SJSA1 (cell line): ENCODE measurements at regions not wholly inside any gene's neighbourhood (a gene's known extent, or its start where the extent isn't known, plus 50 kb on each side); places are given as distances from the start of the nearest gene placed in this dataset.
"Not testable (repeated sequence)": the region's sequence is repeated elsewhere in the genome, so short reads cannot be mapped to it uniquely, and the experiment has no call there.

Experiments
- DNase-seq, 2 experiments: peaks; one replicate each; pipeline ENCODE4 v3.0.0-alpha.2; 2015 to 2020; ENCODE audit warnings: low spot score in 2 of 2, low read depth in 1 of 2
- H3K27ac ChIP-seq: fragments of 250-450 bp; sonication (Bioruptor Pico); 2 replicates; pipeline ENCODE4 v1.5.1; 2020; ENCODE audit warnings: mild to moderate bottlenecking, moderate library complexity
- H3K27me3 ChIP-seq: fragments of 250-450 bp; sonication (Bioruptor Pico); replicated peaks from 2 replicates; pipeline ENCODE4 v1.5.1; 2020; ENCODE audit warnings: mild to moderate bottlenecking, moderate library complexity
- H3K36me3 ChIP-seq: fragments of 250-450 bp; sonication (Bioruptor Pico); 2 replicates; pipeline ENCODE4 v1.5.1; 2020; ENCODE audit warnings: mild to moderate bottlenecking
- H3K4me1 ChIP-seq: fragments of 250-450 bp; sonication (Bioruptor Pico); replicated peaks from 2 replicates; pipeline ENCODE4 v1.6.1; 2021; ENCODE audit warnings: mild to moderate bottlenecking
- H3K4me3 ChIP-seq: fragments of 250-450 bp; sonication (Bioruptor Pico); 2 replicates; pipeline ENCODE4 v1.5.1; 2020; ENCODE audit warnings: mild to moderate bottlenecking
- H3K9me3 ChIP-seq: fragments of 250-450 bp; sonication (Bioruptor Pico); replicated peaks from 2 replicates; pipeline ENCODE4 v1.5.1; 2020; ENCODE audit warnings: mild to moderate bottlenecking

DNA sequence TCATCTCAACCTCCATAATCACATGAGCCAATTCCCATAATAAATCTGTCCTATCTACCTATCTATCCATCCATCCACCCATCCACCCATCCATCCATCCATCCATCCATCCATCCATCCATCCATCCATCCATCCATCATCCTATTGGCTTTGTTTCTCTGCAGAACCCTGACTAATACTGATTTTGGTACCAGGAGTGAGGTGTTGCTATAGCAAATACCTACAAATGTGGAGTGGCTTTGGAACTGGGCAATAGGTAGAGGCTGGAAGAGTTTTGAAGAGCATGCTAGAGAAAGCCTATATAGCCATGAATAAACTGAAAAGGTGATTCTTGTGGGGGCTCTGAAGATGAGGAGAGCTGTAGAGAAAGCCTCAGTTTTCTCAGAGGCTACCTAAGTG, 88.7 kb upstream of the ANKRD28 start:
- Histone ChIP-seq H3K36me3 (no peaks in the 10 kb centered on the region), H3K4me1 (no peaks in the 10 kb centered on the region), H3K27me3 (no peaks in the 10 kb centered on the region)

DNA sequence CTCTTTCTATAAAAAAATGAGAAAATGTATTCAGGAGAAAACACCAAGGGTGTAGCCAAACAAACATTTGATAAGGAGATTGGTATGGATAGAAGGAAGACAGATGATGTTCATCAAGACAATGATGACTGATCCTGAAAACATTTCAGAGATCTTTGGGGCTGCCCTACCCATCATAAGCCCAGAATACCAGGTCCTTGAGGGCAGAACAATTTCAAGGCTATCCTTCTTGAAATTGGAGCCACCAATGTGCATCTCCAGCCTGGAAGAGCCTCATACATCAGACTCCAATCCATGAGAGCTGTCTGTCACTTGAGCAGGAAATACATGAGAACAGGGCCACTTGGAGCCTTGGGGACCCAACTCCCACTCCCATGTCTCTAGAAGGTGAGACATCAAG, 89.5 kb upstream of the ANKRD28 start:
- Histone ChIP-seq H3K4me1 (no peaks in the 10 kb centered on the region; the same call in 1 of the 2 replicates), H3K4me3 (no peak overlapping the region), H3K27ac (no peak overlapping the region), H3K9me3 (0 out of 2 replicates have a peak, but pooled peaks cover 3% of the 10 kb centered on the region), H3K36me3 (no peaks in the 10 kb centered on the region), H3K27me3 (no peaks in the 10 kb centered on the region)
- no peak for DNase-seq

More for the DNA sequence above, 88.7 kb upstream of the ANKRD28 start:
- H3K4me3 ChIP-seq = no peak overlapping the region
- no peak overlapping the region for H3K27ac ChIP-seq
- no peak for DNase-seq
- 0 out of 2 replicates have a peak, but pooled peaks cover 3% of the 10 kb centered on the region for H3K9me3 ChIP-seq

- H3K4me1 ChIP-seq = peaks cover 8% of the 10 kb centered on the region; the same call in 1 of the 2 replicates
- no peaks in the 10 kb centered on the region for H3K27me3 ChIP-seq
- no peaks in the 10 kb centered on the region for H3K36me3 ChIP-seq
- no peak for DNase-seq
- H3K9me3 ChIP-seq = 0 out of 2 replicates have a peak, but pooled peaks cover 3% of the 10 kb centered on the region
- H3K4me3 ChIP-seq = no peak overlapping the region
- no peak overlapping the region for H3K27ac ChIP-seq
Measured at GRCh38 chr3:15889936-15890335, 92.2 kb upstream of the ANKRD28 start.

- no peak for DNase-seq
- no peak overlapping the region for H3K27ac ChIP-seq
- H3K4me3 ChIP-seq = no peak overlapping the region
- H3K9me3 ChIP-seq = 0 out of 2 replicates have a peak, but pooled peaks cover 3% of the 10 kb centered on the region
- peaks cover 8% of the 10 kb centered on the region; the same call in 1 of the 2 replicates for H3K4me1 ChIP-seq
- H3K36me3 ChIP-seq = no peaks in the 10 kb centered on the region
- no peaks in the 10 kb centered on the region for H3K27me3 ChIP-seq
Measured at GRCh38 chr3:15892311-15893227, 94.8 kb upstream of the ANKRD28 start.

- no peak overlapping the region for H3K27ac ChIP-seq
- DNase-seq = no peak
- H3K36me3 ChIP-seq = no peaks in the 10 kb centered on the region
- no peaks in the 10 kb centered on the region for H3K27me3 ChIP-seq
- H3K4me1 ChIP-seq = peaks cover 12% of the 10 kb centered on the region; the same call in 1 of the 2 replicates
- H3K9me3 ChIP-seq = 0 out of 2 replicates have a peak, but pooled peaks cover 3% of the 10 kb centered on the region
- no peak overlapping the region for H3K4me3 ChIP-seq
Measured at GRCh38 chr3:15894382-15894781, 96.6 kb upstream of the ANKRD28 start.

DNA sequence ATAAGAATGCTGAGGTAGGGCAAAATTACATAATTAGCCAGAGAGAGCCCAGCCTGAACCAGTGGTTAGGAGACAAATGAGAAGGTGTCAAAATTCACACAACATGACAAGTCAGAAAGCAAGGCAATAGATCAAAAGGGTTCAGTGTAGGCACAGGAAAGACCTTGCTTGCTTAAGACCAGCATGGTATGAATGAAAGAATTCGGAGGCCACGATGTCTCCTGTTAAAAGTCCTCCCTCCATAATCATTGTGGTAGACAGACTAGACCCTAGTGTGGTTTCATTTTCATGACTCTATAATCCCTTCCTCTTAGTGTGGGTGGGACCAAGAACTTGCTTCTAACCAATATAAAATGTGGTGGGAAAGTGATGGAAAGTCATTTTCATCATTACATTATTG, 98.7 kb upstream of the ANKRD28 start:
- no peak overlapping the region for H3K4me3 ChIP-seq
- no peak for DNase-seq
- no peak overlapping the region for H3K27ac ChIP-seq
- H3K27me3 ChIP-seq = no peaks in the 10 kb centered on the region
- H3K9me3 ChIP-seq = no peaks in the 10 kb centered on the region
- H3K36me3 ChIP-seq = no peaks in the 10 kb centered on the region
- H3K4me1 ChIP-seq = peaks cover 15% of the 10 kb centered on the region; the same call in 1 of the 2 replicates

DNA sequence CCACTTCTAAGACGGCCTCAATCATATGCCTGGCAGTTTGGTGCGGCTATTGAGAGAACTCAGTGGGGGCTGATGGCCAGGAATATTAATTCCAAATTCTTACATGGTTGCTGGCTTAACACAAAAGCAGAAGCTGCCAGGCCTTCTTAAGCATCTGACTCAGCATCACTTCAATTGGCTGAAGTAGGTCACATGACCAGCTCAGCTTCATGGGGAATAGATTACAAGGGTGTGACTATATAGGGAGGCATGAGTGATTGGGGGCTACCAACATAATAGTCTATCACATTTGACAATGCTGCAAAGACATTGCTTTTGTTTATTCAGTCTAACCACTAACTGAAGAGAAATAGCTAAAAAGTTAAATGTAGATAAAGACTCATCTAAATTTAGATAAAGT, 101.6 kb upstream of the ANKRD28 start:
- no peaks in the 10 kb centered on the region for H3K27me3 ChIP-seq
- no peaks in the 10 kb centered on the region for H3K36me3 ChIP-seq
- peaks cover 7% of the 10 kb centered on the region; the same call in 1 of the 2 replicates for H3K4me1 ChIP-seq
- peak in 1 of 2 experiments; percentile 43 for DNase-seq
- no peak overlapping the region for H3K4me3 ChIP-seq
- H3K9me3 ChIP-seq = no peaks in the 10 kb centered on the region
- H3K27ac ChIP-seq = no peak overlapping the region

GRCh38 chr3:15903164-15903563, 105.4 kb upstream of the ANKRD28 start:
- Histone ChIP-seq H3K27ac (no peak overlapping the region), H3K9me3 (no peaks in the 10 kb centered on the region), H3K36me3 (no peaks in the 10 kb centered on the region), H3K27me3 (no peaks in the 10 kb centered on the region), H3K4me1 (peaks cover 7% of the 10 kb centered on the region; the same call in 1 of the 2 replicates), H3K4me3 (no peak overlapping the region)
- no peak for DNase-seq

DNA sequence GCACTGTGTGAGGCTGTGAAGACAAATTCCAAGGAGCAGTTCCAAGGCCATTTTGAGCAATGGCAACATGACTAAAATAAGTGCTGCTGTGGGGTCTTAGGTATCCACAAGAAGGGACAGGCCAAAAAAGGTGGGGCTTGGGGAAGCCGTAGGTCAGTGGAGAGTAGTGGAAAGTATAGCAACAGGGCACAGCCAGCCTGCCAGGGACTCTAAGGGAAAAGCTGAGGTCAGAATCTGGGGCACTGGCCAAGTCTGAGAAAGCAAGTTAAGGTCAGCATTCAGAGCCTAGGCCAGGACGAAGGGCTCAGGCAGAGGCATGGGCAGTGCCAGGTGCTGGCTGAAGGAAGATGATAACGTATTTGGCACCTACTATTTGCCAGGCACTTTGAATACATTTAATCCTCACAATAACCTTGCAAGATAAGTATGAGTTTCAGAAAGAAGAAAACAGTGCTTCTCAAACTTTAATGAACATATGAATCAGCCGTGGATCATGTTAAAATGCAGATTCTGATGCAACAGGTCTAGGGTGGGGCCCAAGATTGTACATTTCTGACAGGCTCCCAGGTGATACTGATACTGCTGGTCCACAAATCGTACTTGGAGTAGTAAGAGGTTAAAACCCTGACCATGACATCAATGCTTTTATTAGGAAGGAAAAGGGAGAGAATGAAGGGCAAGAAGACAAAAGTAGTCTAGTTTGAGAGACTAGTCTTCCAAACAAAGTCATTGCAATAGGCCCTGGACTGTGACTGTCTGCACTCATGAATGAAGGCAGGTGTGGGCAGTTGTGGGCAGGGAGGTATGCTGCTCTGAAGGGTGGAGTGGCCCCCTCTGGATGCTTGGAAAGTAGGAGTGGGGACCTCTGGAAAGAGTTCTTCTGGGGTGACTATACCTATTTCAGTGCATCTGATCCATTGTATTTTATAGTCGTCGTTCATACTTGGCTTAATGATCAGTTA, 106.3 kb upstream of the ANKRD28 start:
- no peak for DNase-seq
- Histone ChIP-seq H3K4me1 (peaks cover 7% of the 10 kb centered on the region; the same call in 1 of the 2 replicates), H3K27me3 (no peaks in the 10 kb centered on the region), H3K27ac (no peak overlapping the region), H3K36me3 (no peaks in the 10 kb centered on the region), H3K9me3 (no peaks in the 10 kb centered on the region), H3K4me3 (no peak overlapping the region)

- H3K27ac ChIP-seq = no peak overlapping the region
- H3K4me3 ChIP-seq = no peak overlapping the region
- H3K27me3 ChIP-seq = no peaks in the 10 kb centered on the region
- no peaks in the 10 kb centered on the region for H3K4me1 ChIP-seq
- DNase-seq = no peak
- H3K36me3 ChIP-seq = no peaks in the 10 kb centered on the region
- no peaks in the 10 kb centered on the region for H3K9me3 ChIP-seq
Measured at GRCh38 chr3:15905041-15905440, 107.3 kb upstream of the ANKRD28 start.

- not testable (repeated sequence) for H3K9me3 ChIP-seq, H3K4me1 ChIP-seq, DNase-seq, H3K27ac ChIP-seq, H3K27me3 ChIP-seq, H3K36me3 ChIP-seq, H3K4me3 ChIP-seq
Measured at GRCh38 chr3:15907403-15907802, 109.6 kb upstream of the ANKRD28 start.

GRCh38 chr3:15918988-15919387, 121.2 kb upstream of the ANKRD28 start:
- no peak for DNase-seq
- Histone ChIP-seq H3K27me3 (no peaks in the 10 kb centered on the region), H3K4me3 (no peak overlapping the region), H3K27ac (no peak overlapping the region), H3K4me1 (no peaks in the 10 kb centered on the region), H3K36me3 (no peaks in the 10 kb centered on the region), H3K9me3 (no peaks in the 10 kb centered on the region)

DNA sequence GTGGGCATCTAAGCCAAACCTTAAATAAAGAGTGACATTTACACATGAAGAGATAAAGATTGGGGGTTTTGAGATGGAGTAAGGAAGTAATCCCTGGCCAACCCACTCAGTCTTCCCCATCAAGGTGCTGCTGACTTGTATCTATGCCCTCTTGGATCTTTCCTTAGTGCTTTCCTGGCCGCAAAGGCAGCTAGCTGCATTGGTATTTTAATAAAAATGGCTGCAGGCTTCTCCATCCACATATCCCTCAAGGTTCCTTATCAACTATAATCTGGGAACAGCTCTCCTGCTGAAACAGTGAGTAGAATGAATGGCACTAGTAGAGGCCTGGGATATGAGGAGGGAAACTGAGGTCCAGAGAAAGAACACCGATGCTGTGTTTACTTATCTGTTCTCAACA, 122.2 kb upstream of the ANKRD28 start:
- DNase-seq = no peak
- Histone ChIP-seq H3K9me3 (no peaks in the 10 kb centered on the region), H3K27ac (no peak overlapping the region), H3K27me3 (no peaks in the 10 kb centered on the region), H3K36me3 (no peaks in the 10 kb centered on the region), H3K4me1 (no peaks in the 10 kb centered on the region), H3K4me3 (no peak overlapping the region)
